Lower leg skin (tissue), 3 donors: ENCODE measurements at regions not wholly inside any gene's neighbourhood (a gene's known extent, or its start where the extent isn't known, plus 50 kb on each side); places are given as distances from the start of the nearest gene placed in this dataset.

ENCODE experiments used
- POLR2A ChIP-seq, 2 donors: fragments of 450-650 bp; IDR thresholded peaks; one replicate each; pipeline ENCODE4 v1.6.1; 2016 to 2017; ENCODE audit warnings: antibody characterized with exemption in 2 of 2, mild to moderate bottlenecking in 1 of 2, moderate library complexity in 1 of 2
- TF ChIP-seq, protein P1 (sequence below), 3 donors: fragments of 450-650 bp; IDR thresholded peaks; one replicate each; pipeline ENCODE4 v1.5.1; 2016; ENCODE audit warnings: antibody characterized with exemption in 3 of 3, mild to moderate bottlenecking in 3 of 3, moderate library complexity in 2 of 3

- TF ChIP-seq, protein P1, sequence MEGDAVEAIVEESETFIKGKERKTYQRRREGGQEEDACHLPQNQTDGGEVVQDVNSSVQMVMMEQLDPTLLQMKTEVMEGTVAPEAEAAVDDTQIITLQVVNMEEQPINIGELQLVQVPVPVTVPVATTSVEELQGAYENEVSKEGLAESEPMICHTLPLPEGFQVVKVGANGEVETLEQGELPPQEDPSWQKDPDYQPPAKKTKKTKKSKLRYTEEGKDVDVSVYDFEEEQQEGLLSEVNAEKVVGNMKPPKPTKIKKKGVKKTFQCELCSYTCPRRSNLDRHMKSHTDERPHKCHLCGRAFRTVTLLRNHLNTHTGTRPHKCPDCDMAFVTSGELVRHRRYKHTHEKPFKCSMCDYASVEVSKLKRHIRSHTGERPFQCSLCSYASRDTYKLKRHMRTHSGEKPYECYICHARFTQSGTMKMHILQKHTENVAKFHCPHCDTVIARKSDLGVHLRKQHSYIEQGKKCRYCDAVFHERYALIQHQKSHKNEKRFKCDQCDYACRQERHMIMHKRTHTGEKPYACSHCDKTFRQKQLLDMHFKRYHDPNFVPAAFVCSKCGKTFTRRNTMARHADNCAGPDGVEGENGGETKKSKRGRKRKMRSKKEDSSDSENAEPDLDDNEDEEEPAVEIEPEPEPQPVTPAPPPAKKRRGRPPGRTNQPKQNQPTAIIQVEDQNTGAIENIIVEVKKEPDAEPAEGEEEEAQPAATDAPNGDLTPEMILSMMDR (IDR thresholded peaks at IDR 0.05) = no peak
- TF ChIP-seq POLR2A (IDR thresholded peaks at IDR 0.05) = no peak
Observed at GRCh38 chr13:62779161-62779560, 1363.5 kb upstream of the PCDH20 start.
